Prostate gland (tissue), 2 donors: ENCODE measurements at regions not wholly inside any gene's neighbourhood (a gene's known extent, or its start where the extent isn't known, plus 50 kb on each side); places are given as distances from the start of the nearest gene placed in this dataset.
"Not testable (repeated sequence)": the region's sequence is repeated elsewhere in the genome, so short reads cannot be mapped to it uniquely, and the experiment has no call there.

Experiments used
- DNase-seq: peaks from one replicate; pipeline ENCODE4 v3.0.0-alpha.2; 2019; ENCODE audit warnings: low spot score
- H3K27ac ChIP-seq, 2 donors: fragments of 200-600 bp; sonication (generic); 2 replicates each; pipeline ENCODE4 v1.5.1; 2017 to 2019
- H3K27me3 ChIP-seq: fragments of 200-600 bp; sonication (generic); replicated peaks from 2 replicates; pipeline ENCODE4 v1.5.1; 2019; ENCODE audit not compliant: insufficient read depth
- H3K36me3 ChIP-seq, 2 donors: fragments of 200-600 bp; sonication (generic); 1 replicate in 1 of 2; 2 replicates in 1 of 2; pipeline versions ENCODE4 v1.5.1 to v1.8.1; 2017 to 2019
- H3K4me1 ChIP-seq: fragments of 200-600 bp; sonication (generic); replicated peaks from 2 replicates; pipeline ENCODE4 v1.5.1; 2019
- H3K4me3 ChIP-seq, 2 donors: fragments of 200-600 bp; sonication (generic); 2 replicates each; pipeline ENCODE4 v1.5.1; 2017 to 2019
- H3K9me3 ChIP-seq: fragments of 200-600 bp; sonication (generic); 2 replicates; pipeline ENCODE4 v1.5.1; 2017
- CTCF ChIP-seq, 4 experiments: fragments of 200-600 bp in 2 of 4; fragments of 450-650 bp in 2 of 4; sonication (generic) in 2 of 4; IDR thresholded peaks; 1 replicate in 3 of 4; 2 replicates in 1 of 4; pipeline ENCODE4 v1.5.1; 2016 to 2019; ENCODE audit warnings: antibody characterized with exemption in 4 of 4, mild to moderate bottlenecking in 2 of 4, moderate library complexity in 2 of 4
- POLR2A ChIP-seq: fragments of 450-650 bp; IDR thresholded peaks from one replicate; pipeline ENCODE4 v1.6.1; 2016; ENCODE audit warnings: antibody characterized with exemption, mild to moderate bottlenecking
- POLR2AphosphoS5 ChIP-seq: sonication (generic); formaldehyde crosslinking; IDR thresholded peaks from one replicate; pipeline ENCODE4 v1.6.1; 2017; ENCODE audit warnings: antibody characterized with exemption
- WGBS: methylation state at CpG from one replicate; pipeline ENCODE4 v1.1.5; 2018; 5-methylcytosine and 5-hydroxymethylcytosine counted together
- intact Hi-C: fragments of 100-400 bp; cut with DNase I; formaldehyde crosslinking; loops from one replicate; pipeline ENCODE4 v1.14.2; 2022

GRCh38 chrX:25442499-25442898, 426.7 kb upstream of the ARX start:
- no peak for DNase-seq
- intact Hi-C loops, result no loop called here
- Histone ChIP-seq H3K4me1 (no peaks in the 10 kb centered on the region), H3K27ac (no peak overlapping the region), H3K9me3 (no peaks in the 10 kb centered on the region), H3K27me3 (no peaks in the 10 kb centered on the region), H3K36me3 (no peaks in the 10 kb centered on the region), H3K4me3 (no peak overlapping the region)
- 35% methylated on average over 5 of the region's 5 CpGs for WGBS
- TF ChIP-seq POLR2A (no peak), POLR2AphosphoS5 (no peak), CTCF (IDR thresholded peaks at IDR 0.05) (no peak)

GRCh38 chrX:25433307-25433706, 417.5 kb upstream of the ARX start:
- H3K27me3 ChIP-seq, result no peaks in the 10 kb centered on the region
- DNase-seq, result no peak
- H3K36me3 ChIP-seq, result no peaks in the 10 kb centered on the region
- no peaks in the 10 kb centered on the region for H3K4me1 ChIP-seq
- no peak for TF ChIP-seq POLR2AphosphoS5
- no peak for TF ChIP-seq CTCF (IDR thresholded peaks at IDR 0.05)
- TF ChIP-seq POLR2A, result no peak
- no peaks in the 10 kb centered on the region for H3K9me3 ChIP-seq
- intact Hi-C loops, result no loop called here
- no peak overlapping the region for H3K4me3 ChIP-seq
- H3K27ac ChIP-seq, result no peak overlapping the region
- WGBS, result 30% methylated on average over 2 of the region's 2 CpGs

- no peak for TF ChIP-seq POLR2A
- no peak for TF ChIP-seq CTCF (IDR thresholded peaks at IDR 0.05)
- TF ChIP-seq POLR2AphosphoS5, result no peak
- no peaks in the 10 kb centered on the region for H3K36me3 ChIP-seq
- no peaks in the 10 kb centered on the region for H3K27me3 ChIP-seq
- no peaks in the 10 kb centered on the region for H3K9me3 ChIP-seq
- H3K4me3 ChIP-seq, result no peak overlapping the region
- intact Hi-C loops, result no loop called here
- DNase-seq, result no peak
- no peaks in the 10 kb centered on the region for H3K4me1 ChIP-seq
- 71% methylated on average over 2 of the region's 2 CpGs for WGBS
- H3K27ac ChIP-seq, result no peak overlapping the region
These were observed 416.6 kb upstream of the ARX start for GRCh38 chrX:25432396-25432795.

- WGBS, result 92% methylated on average over 5 of the region's 10 CpGs
- Histone ChIP-seq H3K9me3 (no peaks in the 10 kb centered on the region), H3K4me1 (no peaks in the 10 kb centered on the region), H3K27me3 (no peaks in the 10 kb centered on the region), H3K4me3 (no peak overlapping the region), H3K36me3 (no peaks in the 10 kb centered on the region), H3K27ac (no peak overlapping the region)
- TF ChIP-seq POLR2A (no peak), CTCF (IDR thresholded peaks at IDR 0.05) (no peak), POLR2AphosphoS5 (no peak)
- no peak for DNase-seq
- intact Hi-C loops, result no loop called here
These were observed 412.2 kb upstream of the ARX start for GRCh38 chrX:25427873-25428555.

- H3K36me3 ChIP-seq, H3K4me3 ChIP-seq, intact Hi-C loops, H3K9me3 ChIP-seq, H3K4me1 ChIP-seq, H3K27ac ChIP-seq, H3K27me3 ChIP-seq, DNase-seq: not testable (repeated sequence)
- WGBS, result 96% methylated on average over 8 of the region's 11 CpGs
These were observed 388.4 kb upstream of the ARX start for GRCh38 chrX:25404163-25404562.
